B cell (primary cell): ENCODE measurements at regions not wholly inside any gene's neighbourhood (a gene's known extent, or its start where the extent isn't known, plus 50 kb on each side); places are given as distances from the start of the nearest gene placed in this dataset.

ENCODE experiments used
- EZH2 ChIP-seq: IDR thresholded peaks from 2 replicates; pipeline ENCODE4 v1.6.1; 2012; ENCODE audit warnings: borderline replicate concordance, low read depth, mild to moderate bottlenecking, moderate library complexity, low read length; ENCODE audit not compliant: insufficient read depth, poor library complexity, severe bottlenecking
- TF ChIP-seq, protein P1 (sequence below): fragments of 200-600 bp; IDR thresholded peaks from one replicate; pipeline ENCODE4 v1.8.0; 2022; ENCODE audit warnings: antibody characterized with exemption, mild to moderate bottlenecking

DNA sequence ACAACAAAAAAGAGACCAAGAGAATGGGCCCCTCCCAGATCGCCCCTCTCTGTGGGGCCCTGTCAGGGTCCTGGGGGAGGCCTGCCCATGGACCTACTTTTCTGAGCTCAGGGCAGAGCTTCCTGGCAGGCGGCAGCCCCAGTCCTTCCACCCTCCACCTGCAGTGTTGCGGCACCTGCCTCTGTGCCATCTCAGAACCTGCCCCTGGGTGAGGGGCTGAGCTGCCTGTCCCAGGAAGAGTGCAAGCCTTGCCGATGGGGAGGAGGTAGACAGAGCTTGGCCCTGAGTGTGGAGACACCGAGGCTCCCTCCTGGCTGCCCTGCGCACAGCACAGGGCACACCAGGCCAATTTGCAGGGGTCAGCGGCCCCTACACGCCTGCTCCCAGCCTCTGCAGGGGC lies 67.5 kb downstream of the UNCX start:
- TF ChIP-seq, protein P1, sequence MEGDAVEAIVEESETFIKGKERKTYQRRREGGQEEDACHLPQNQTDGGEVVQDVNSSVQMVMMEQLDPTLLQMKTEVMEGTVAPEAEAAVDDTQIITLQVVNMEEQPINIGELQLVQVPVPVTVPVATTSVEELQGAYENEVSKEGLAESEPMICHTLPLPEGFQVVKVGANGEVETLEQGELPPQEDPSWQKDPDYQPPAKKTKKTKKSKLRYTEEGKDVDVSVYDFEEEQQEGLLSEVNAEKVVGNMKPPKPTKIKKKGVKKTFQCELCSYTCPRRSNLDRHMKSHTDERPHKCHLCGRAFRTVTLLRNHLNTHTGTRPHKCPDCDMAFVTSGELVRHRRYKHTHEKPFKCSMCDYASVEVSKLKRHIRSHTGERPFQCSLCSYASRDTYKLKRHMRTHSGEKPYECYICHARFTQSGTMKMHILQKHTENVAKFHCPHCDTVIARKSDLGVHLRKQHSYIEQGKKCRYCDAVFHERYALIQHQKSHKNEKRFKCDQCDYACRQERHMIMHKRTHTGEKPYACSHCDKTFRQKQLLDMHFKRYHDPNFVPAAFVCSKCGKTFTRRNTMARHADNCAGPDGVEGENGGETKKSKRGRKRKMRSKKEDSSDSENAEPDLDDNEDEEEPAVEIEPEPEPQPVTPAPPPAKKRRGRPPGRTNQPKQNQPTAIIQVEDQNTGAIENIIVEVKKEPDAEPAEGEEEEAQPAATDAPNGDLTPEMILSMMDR: no peak
- TF ChIP-seq EZH2: no peak
